Retinal pigment epithelial cell (primary cell): ENCODE measurements at regions not wholly inside any gene's neighbourhood (a gene's known extent, or its start where the extent isn't known, plus 50 kb on each side); places are given as distances from the start of the nearest gene placed in this dataset.
A peak's percentile ranks its signal among the peaks of the same experiment; 100 is the strongest.

Experiments
- DNase-seq: peaks from one replicate; pipeline ENCODE4 v3.0.0-alpha.2; 2010; ENCODE audit warnings: low read depth
- H3K4me3 ChIP-seq: 2 replicates; pipeline ENCODE4 v1.5.1; 2011; ENCODE audit warnings: mild to moderate bottlenecking, low read length, control low read depth, moderate library complexity
- TF ChIP-seq, protein P1 (sequence below): conservative IDR thresholded peaks from 2 replicates; pipeline ENCODE4 v1.5.1; 2011; ENCODE audit warnings: low read depth, low read length, control low read depth, inconsistent platforms

GRCh38 chr3:43170553-43170952 lies 64.7 kb upstream of the POMGNT2 start:
- TF ChIP-seq, protein P1, sequence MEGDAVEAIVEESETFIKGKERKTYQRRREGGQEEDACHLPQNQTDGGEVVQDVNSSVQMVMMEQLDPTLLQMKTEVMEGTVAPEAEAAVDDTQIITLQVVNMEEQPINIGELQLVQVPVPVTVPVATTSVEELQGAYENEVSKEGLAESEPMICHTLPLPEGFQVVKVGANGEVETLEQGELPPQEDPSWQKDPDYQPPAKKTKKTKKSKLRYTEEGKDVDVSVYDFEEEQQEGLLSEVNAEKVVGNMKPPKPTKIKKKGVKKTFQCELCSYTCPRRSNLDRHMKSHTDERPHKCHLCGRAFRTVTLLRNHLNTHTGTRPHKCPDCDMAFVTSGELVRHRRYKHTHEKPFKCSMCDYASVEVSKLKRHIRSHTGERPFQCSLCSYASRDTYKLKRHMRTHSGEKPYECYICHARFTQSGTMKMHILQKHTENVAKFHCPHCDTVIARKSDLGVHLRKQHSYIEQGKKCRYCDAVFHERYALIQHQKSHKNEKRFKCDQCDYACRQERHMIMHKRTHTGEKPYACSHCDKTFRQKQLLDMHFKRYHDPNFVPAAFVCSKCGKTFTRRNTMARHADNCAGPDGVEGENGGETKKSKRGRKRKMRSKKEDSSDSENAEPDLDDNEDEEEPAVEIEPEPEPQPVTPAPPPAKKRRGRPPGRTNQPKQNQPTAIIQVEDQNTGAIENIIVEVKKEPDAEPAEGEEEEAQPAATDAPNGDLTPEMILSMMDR, result no peak

GRCh38 chr3:43169987-43170386 lies 64.1 kb upstream of the POMGNT2 start:
- TF ChIP-seq, protein P1, result no peak
- no peak for DNase-seq
- no peak overlapping the region for H3K4me3 ChIP-seq

More at GRCh38 chr3:43170553-43170952, 64.7 kb upstream of the POMGNT2 start:
- no peak for DNase-seq
- no peak overlapping the region for H3K4me3 ChIP-seq

GRCh38 chr3:43166406-43166805 lies 60.5 kb upstream of the POMGNT2 start:
- no peak for DNase-seq
- H3K4me3 ChIP-seq, result no peak overlapping the region
- TF ChIP-seq, protein P1, result no peak

DNA sequence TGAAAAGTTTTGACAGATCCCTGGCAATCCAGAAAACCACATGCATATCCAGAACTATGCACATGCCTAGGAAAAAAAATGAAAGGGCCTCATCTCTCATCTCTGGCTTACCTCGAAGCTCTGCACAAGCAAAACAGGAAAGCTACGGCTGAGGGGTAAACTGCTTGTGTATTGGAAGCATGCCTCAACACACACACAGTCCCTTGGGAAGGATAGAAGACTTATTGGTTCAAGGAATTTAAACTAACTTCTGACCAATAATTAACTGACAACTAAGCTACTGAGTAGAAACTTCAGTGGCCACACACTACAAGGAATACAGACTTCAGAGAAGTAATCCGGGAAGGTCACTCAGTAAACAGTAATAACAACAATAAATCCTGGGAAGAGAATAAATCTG lies 59.9 kb upstream of the POMGNT2 start:
- DNase-seq, result no peak
- TF ChIP-seq, protein P1, result no peak
- H3K4me3 ChIP-seq, result no peak overlapping the region

GRCh38 chr3:43163895-43164493 lies 58.1 kb upstream of the POMGNT2 start:
- no peak for DNase-seq
- TF ChIP-seq, protein P1, result no peak

DNA sequence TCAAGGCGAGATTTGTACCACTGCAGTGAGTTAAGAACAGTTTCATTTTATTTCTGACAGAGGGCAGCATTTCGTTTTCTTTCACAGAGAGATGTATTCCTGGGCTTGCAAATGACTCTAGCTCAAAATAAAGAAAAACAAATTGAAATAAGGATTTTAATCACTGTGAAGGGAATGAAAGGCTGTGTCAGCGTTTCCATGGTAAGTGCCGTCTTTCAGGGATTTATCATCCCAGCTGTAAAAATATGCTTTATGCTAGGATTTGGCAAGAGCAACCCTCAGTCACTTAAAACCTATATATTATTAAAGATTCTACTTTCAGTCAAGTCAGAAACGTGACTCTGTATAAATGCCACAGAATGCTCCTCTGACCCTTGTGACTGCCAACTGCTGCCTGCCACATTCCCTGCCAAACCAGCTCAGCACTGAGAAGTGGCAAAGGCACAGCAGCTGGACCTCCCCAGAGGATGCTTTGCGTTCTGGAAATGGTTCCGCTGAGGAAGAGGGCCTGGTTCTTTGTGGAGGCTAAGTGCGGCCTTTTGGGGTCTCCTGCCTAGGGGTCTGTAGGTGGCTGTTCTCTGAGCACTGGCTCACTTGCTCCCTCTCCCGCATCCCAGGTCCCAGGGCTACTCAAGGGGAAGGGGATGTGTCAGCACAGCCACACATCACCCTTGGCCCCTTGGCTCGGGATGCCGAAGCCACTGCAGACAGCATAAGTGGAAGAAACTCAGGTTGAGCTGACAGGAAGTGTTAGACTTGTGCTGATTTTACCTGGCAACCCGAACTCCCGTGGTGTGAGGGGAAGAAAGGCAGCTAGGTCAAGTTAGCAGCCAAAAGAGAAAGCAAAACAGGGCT lies 56.6 kb upstream of the POMGNT2 start:
- H3K4me3 ChIP-seq, result no peak overlapping the region
- peak; percentile 55 for DNase-seq
- TF ChIP-seq, protein P1, result peak; percentile 47

More at GRCh38 chr3:43163895-43164493, 58.1 kb upstream of the POMGNT2 start:
- H3K4me3 ChIP-seq, result no peak overlapping the region
